Right lobe of liver (tissue), 6 donors: ENCODE measurements at regions not wholly inside any gene's neighbourhood (a gene's known extent, or its start where the extent isn't known, plus 50 kb on each side); places are given as distances from the start of the nearest gene placed in this dataset.

ENCODE experiments used
- ATAC-seq, 4 donors: fragments of 200-7000 bp; cut with Tn5 transposase; one replicate each; pipeline ENCODE4 v1.9.1; 2020; ENCODE audit warnings: mild to moderate bottlenecking in 4 of 4, moderate library complexity in 4 of 4
- DNase-seq, 3 donors: peaks; one replicate each; pipeline ENCODE4 v3.0.0-alpha.2; 2020
- H3K27ac ChIP-seq, 3 donors: fragments of 200-600 bp; one replicate each; pipeline ENCODE4 v1.8.0; 2022
- H3K27me3 ChIP-seq, 2 donors: fragments of 200-600 bp; one replicate each; pipeline ENCODE4 v1.8.0; 2022
- H3K36me3 ChIP-seq, 4 donors: fragments of 200-600 bp; sonication (generic) in 1 of 4; one replicate each; pipeline versions ENCODE4 v1.5.1 to v1.8.0; 2017 to 2022; ENCODE audit warnings: control low read depth in 1 of 4
- H3K4me1 ChIP-seq, 4 donors: fragments of 200-600 bp; sonication (generic) in 1 of 4; one replicate each; pipeline versions ENCODE4 v1.5.1 to v1.8.0; 2017 to 2022; ENCODE audit warnings: control low read depth in 1 of 4
- H3K4me3 ChIP-seq, 3 donors: fragments of 200-600 bp; one replicate each; pipeline ENCODE4 v1.8.0; 2022
- H3K9me3 ChIP-seq, 4 donors: fragments of 200-600 bp; sonication (generic) in 1 of 4; one replicate each; pipeline versions ENCODE4 v1.5.1 to v1.8.0; 2017 to 2022; ENCODE audit warnings: control low read depth in 1 of 4
- CTCF ChIP-seq, 4 donors: fragments of 200-600 bp in 3 of 4; fragments of 450-650 bp in 1 of 4; IDR thresholded peaks; one replicate each; pipeline versions ENCODE4 v1.5.1 to v1.8.0; 2016 to 2022; ENCODE audit warnings: antibody characterized with exemption in 4 of 4, mild to moderate bottlenecking in 2 of 4
- POLR2A ChIP-seq: fragments of 450-650 bp; IDR thresholded peaks from one replicate; pipeline ENCODE4 v1.6.1; 2017; ENCODE audit warnings: antibody characterized with exemption, mild to moderate bottlenecking
- whole genome bisulfite sequencing: methylation state at CpG from one replicate; pipeline ENCODE4 v1.1.6; 2018; ENCODE audit warnings: low coverage, low lambda C conversion rate; ENCODE audit not compliant: insufficient coverage; ENCODE audit errors: missing lambda C conversion rate; 5-methylcytosine and 5-hydroxymethylcytosine counted together
- intact Hi-C, 2 donors: fragments of 100-400 bp; cut with DNase I; formaldehyde crosslinking; loops; one replicate each; pipeline versions ENCODE4 v1.11.2 to v1.14.1; 2022
- donor health status: DM: no; HTN: yes; CAD: no.
- donor health status: DM: no; HTN: no; CAD: no.
- donor health status: DM: no; HTN: no; CAD: no.
- donor health status: DM: no; HTN: yes; CAD: no.
- donor health status: DM: no; HTN: yes; CAD: no.

GRCh38 chr2:119059287-119059686 lies 99.3 kb downstream of the C1QL2 start:
- H3K9me3 ChIP-seq: no peaks in the 10 kb centered on the region
- ATAC-seq (peak in 1 of 4 donors; percentile 28), DNase-seq (no peak)
- no peaks in the 10 kb centered on the region for H3K36me3 ChIP-seq
- WGBS: 26% methylated on average over 2 of the region's 6 CpGs
- intact Hi-C loops: no loop called here
- H3K27me3 ChIP-seq: no peaks in the 10 kb centered on the region
- TF ChIP-seq POLR2A (no peak), CTCF (IDR thresholded peaks at IDR 0.05) (no peak)
- no peak overlapping the region for H3K27ac ChIP-seq
- no peak overlapping the region for H3K4me3 ChIP-seq
- H3K4me1 ChIP-seq: no peaks in the 10 kb centered on the region

- Histone ChIP-seq H3K27ac (no peak overlapping the region), H3K27me3 (no peaks in the 10 kb centered on the region), H3K4me1 (no peaks in the 10 kb centered on the region), H3K4me3 (no peak overlapping the region), H3K9me3 (no peaks in the 10 kb centered on the region), H3K36me3 (no peaks in the 10 kb centered on the region)
- 83% methylated on average over 1 of the region's 6 CpGs for WGBS
- DNase-seq: no peak
- intact Hi-C loops: no loop called here
- no peak for ATAC-seq
- TF ChIP-seq CTCF (IDR thresholded peaks at IDR 0.05) (no peak), POLR2A (no peak)
Observed at GRCh38 chr2:119053700-119054436, 104.7 kb downstream of the C1QL2 start.

GRCh38 chr2:119051263-119051662 lies 107.3 kb downstream of the C1QL2 start:
- H3K36me3 ChIP-seq: no peaks in the 10 kb centered on the region
- no peaks in the 10 kb centered on the region for H3K27me3 ChIP-seq
- intact Hi-C loops: no loop called here
- H3K4me1 ChIP-seq: no peaks in the 10 kb centered on the region
- DNase-seq (no peak), ATAC-seq (no peak)
- TF ChIP-seq POLR2A (no peak), CTCF (IDR thresholded peaks at IDR 0.05) (no peak)
- no peaks in the 10 kb centered on the region for H3K9me3 ChIP-seq
- no peak overlapping the region for H3K4me3 ChIP-seq
- H3K27ac ChIP-seq: no peak overlapping the region
- 52% methylated on average over 2 of the region's 2 CpGs for WGBS

GRCh38 chr2:119049968-119050704 lies 108.1 kb downstream of the MARCO start:
- Histone ChIP-seq H3K27me3 (no peaks in the 10 kb centered on the region), H3K4me1 (no peaks in the 10 kb centered on the region), H3K9me3 (no peaks in the 10 kb centered on the region), H3K4me3 (no peak overlapping the region), H3K27ac (no peak overlapping the region), H3K36me3 (no peaks in the 10 kb centered on the region)
- intact Hi-C loops: no loop called here
- TF ChIP-seq POLR2A: no peak
- no peak for TF ChIP-seq CTCF (IDR thresholded peaks at IDR 0.05)
- DNase-seq (no peak), ATAC-seq (no peak)
- 72% methylated on average over 4 of the region's 12 CpGs for WGBS
